NCI-H82 treated with DMSO at 0.1 percent for 48 hours (cell line): ENCODE measurements at regions not wholly inside any gene's neighbourhood (a gene's known extent, or its start where the extent isn't known, plus 50 kb on each side); places are given as distances from the start of the nearest gene placed in this dataset.
"Not testable (repeated sequence)": the region's sequence is repeated elsewhere in the genome, so short reads cannot be mapped to it uniquely, and the experiment has no call there.

Experiments
- DNase-seq: peaks from one replicate; lab custom pipeline; 2025; ENCODE audit not compliant: unreplicated experiment; lab: John Stamatoyannopoulos, UW

DNA sequence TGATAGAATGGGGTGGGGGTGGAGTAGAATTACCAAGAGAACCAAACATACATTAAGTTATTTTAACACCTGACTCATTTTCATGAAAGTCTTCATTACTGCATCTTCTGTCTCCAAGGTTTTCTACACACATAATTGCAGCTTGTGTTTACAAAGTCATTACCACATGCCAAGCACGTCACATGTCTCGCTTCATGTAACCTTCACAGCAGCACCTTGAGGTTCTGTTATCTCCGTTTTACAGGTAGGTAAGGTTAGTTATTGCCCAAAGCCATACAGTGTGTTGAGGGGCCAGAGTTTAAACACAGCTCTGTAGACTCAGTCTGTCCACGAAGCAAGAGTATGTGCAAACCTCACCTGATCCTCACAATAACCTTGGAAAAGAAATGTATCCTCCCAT, 64.3 kb upstream of the RBM19 start:
- DNase-seq, result no peak

DNA sequence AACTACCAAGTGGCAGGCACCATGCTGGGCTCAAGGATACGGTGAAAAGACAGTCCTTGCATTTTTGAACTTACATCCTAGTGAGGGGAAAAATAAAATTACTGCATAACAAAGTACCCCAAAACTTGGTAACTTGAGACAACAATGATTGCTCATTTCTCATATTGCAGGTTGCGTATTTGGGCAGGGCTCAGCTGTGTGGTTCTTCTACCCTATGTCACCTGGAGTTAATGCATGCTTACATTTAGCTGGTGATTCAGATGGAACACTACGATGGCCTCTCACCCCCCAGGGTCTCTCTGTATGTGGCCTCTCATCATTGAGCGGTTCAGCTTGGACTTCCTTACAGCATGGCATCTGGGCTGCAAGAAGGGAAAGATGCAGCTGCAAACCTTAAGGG, 60.7 kb upstream of the RBM19 start:
- DNase-seq, result no peak

GRCh38 chr12:114025935-114026334, 59.8 kb upstream of the RBM19 start:
- DNase-seq, result no peak

DNA sequence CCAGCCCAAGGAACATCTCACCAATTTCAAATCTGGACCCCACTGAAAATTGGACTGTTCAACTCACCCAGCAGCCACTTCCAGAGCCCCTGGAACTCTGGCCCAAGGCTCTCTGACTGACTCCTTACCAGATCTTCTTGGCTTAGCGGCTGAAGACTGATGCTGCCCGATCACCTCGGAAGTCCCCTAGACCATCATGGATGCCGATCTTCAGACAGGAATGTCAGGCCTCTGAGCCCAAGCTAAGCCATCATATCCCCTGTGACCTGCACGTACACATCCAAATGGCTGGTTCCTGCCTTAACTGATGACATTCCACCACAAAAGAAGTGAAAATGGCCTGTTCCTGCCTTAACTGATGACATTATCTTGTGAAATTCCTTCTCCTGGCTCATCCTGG, 56.0 kb upstream of the RBM19 start:
- not testable (repeated sequence) for DNase-seq

- DNase-seq, result no peak
Observed at GRCh38 chr12:114018669-114019068, 52.5 kb upstream of the RBM19 start.
